Activated CD4-positive, alpha-beta T cell treated with anti-CD3 and anti-CD28 coated beads, Interleukin-2, Interleukin-6, amounts not matched to agents 100 ng/mL and 50 ng/mL, durations not matched to agents 16 hours and 8 hours (primary cell): ENCODE measurements at regions not wholly inside any gene's neighbourhood (a gene's known extent, or its start where the extent isn't known, plus 50 kb on each side); places are given as distances from the start of the nearest gene placed in this dataset.
"Not testable (repeated sequence)": the region's sequence is repeated elsewhere in the genome, so short reads cannot be mapped to it uniquely, and the experiment has no call there.

Source experiments
- DNase-seq: peaks from one replicate; pipeline ENCODE4 v3.0.0-alpha.2; 2020

GRCh38 chr20:29687438-29687837, 1570.0 kb upstream of the DEFB115 start:
- no peak for DNase-seq

GRCh38 chr20:29689411-29690225, 1567.8 kb upstream of the DEFB115 start:
- DNase-seq = no peak

- DNase-seq = no peak
Measured at GRCh38 chr20:29690274-29690673, 1567.2 kb upstream of the DEFB115 start.

- no peak for DNase-seq
Measured at GRCh38 chr20:29740601-29740950, 1516.9 kb upstream of the DEFB115 start.

GRCh38 chr20:29740951-29741593, 1516.4 kb upstream of the DEFB115 start:
- DNase-seq = no peak

- no peak for DNase-seq
Measured at GRCh38 chr20:29741594-29741893, 1515.9 kb upstream of the DEFB115 start.

GRCh38 chr20:29741894-29742698, 1515.4 kb upstream of the DEFB115 start:
- no peak for DNase-seq

GRCh38 chr20:29742699-29743100, 1514.8 kb upstream of the DEFB115 start:
- no peak for DNase-seq

GRCh38 chr20:29743101-29743931, 1514.1 kb upstream of the DEFB115 start:
- no peak for DNase-seq

GRCh38 chr20:29744071-29744470, 1513.4 kb upstream of the DEFB115 start:
- DNase-seq = no peak

- DNase-seq = not testable (repeated sequence)
Measured at GRCh38 chr20:29745534-29746245, 1511.8 kb upstream of the DEFB115 start.

- DNase-seq = no peak
Measured at GRCh38 chr20:29750268-29750899, 1507.1 kb upstream of the DEFB115 start.

- DNase-seq = not testable (repeated sequence)
Measured at GRCh38 chr20:29752644-29753425, 1504.6 kb upstream of the DEFB115 start.

- not testable (repeated sequence) for DNase-seq
Measured at GRCh38 chr20:29753426-29753746, 1504.1 kb upstream of the DEFB115 start.

- not testable (repeated sequence) for DNase-seq
Measured at GRCh38 chr20:29753879-29754278, 1503.6 kb upstream of the DEFB115 start.

GRCh38 chr20:29755854-29756498, 1501.5 kb upstream of the DEFB115 start:
- not testable (repeated sequence) for DNase-seq

- no peak for DNase-seq
Measured at GRCh38 chr20:29756664-29757063, 1500.8 kb upstream of the DEFB115 start.

GRCh38 chr20:29761621-29762385, 1495.7 kb upstream of the DEFB115 start:
- not testable (repeated sequence) for DNase-seq

GRCh38 chr20:29762620-29763019, 1494.8 kb upstream of the DEFB115 start:
- DNase-seq = no peak
